T-cell (primary cell): ENCODE measurements at regions not wholly inside any gene's neighbourhood (a gene's known extent, or its start where the extent isn't known, plus 50 kb on each side); places are given as distances from the start of the nearest gene placed in this dataset.

Source experiments
- ATAC-seq, 4 experiments: fragments of 200-7000 bp in 3 of 4; fragments of 150-1000 bp in 1 of 4; cut with Tn5 transposase; replicated peaks in 1 of 4; 1 replicate in 3 of 4; 2 replicates in 1 of 4; pipeline ENCODE4 v1.10.0; 2021; ENCODE audit warnings: moderate library complexity in 3 of 4, mild to moderate bottlenecking in 2 of 4, moderate number of reproducible peaks in 1 of 4
- CTCF ChIA-PET, 2 donors: fragments of 300-600 bp; sonication (Branson Sonifier 250); formaldehyde crosslinking; loops; one replicate each; lab custom pipeline; 2022; ENCODE audit warnings: antibody characterized with exemption in 2 of 2; lab: Charles Lee
- POLR2A ChIA-PET, 2 donors: fragments of 300-600 bp; sonication (Branson Sonifier 250); formaldehyde crosslinking; loops; one replicate each; lab custom pipeline; 2022; ENCODE audit warnings: antibody characterized with exemption in 2 of 2; lab: Charles Lee
- DNase-seq, 35 experiments: peaks; one replicate each; pipeline versions ENCODE4 v3.0.0 to v3.0.0-alpha.2; 2013 to 2023
- H3K27ac ChIP-seq: one replicate; pipeline ENCODE4 v1.5.1; 2013; ENCODE audit warnings: low read length
- H3K27me3 ChIP-seq, 2 experiments: replicated peaks in 1 of 2; 1 replicate in 1 of 2; 2 replicates in 1 of 2; pipeline versions ENCODE4 v1.6.1 to v1.7.0; 2013; ENCODE audit warnings: low read length in 1 of 2, mixed read lengths in 1 of 2; ENCODE audit not compliant: control insufficient read depth in 2 of 2, insufficient read depth in 2 of 2; ENCODE audit errors: extremely low read depth in 1 of 2
- H3K36me3 ChIP-seq, 2 donors: 1 replicate in 1 of 2; 2 replicates in 1 of 2; pipeline versions ENCODE4 v1.6.1 to v1.7.0; 2013; ENCODE audit warnings: low read length in 1 of 2; ENCODE audit not compliant: control insufficient read depth in 2 of 2, insufficient read depth in 1 of 2; ENCODE audit errors: extremely low read depth in 1 of 2
- H3K4me1 ChIP-seq, 2 experiments: 1 replicate in 1 of 2; 2 replicates in 1 of 2; pipeline versions ENCODE4 v1.6.1 to v1.7.0; 2013; ENCODE audit warnings: low read length in 2 of 2, mixed read lengths in 1 of 2; ENCODE audit not compliant: insufficient read depth in 2 of 2, control insufficient read depth in 1 of 2; ENCODE audit errors: extremely low read depth in 1 of 2
- H3K4me3 ChIP-seq, 2 donors: 1 replicate in 1 of 2; 2 replicates in 1 of 2; pipeline versions ENCODE4 v1.5.1 to v1.7.0; 2013; ENCODE audit warnings: mild to moderate bottlenecking in 2 of 2, low read length in 1 of 2, moderate library complexity in 1 of 2; ENCODE audit not compliant: control insufficient read depth in 1 of 2; ENCODE audit errors: extremely low read depth in 1 of 2
- H3K9me3 ChIP-seq: 2 replicates; pipeline ENCODE4 v1.7.0; 2013
- H3K27ac Mint-ChIP-seq, 2 donors: one replicate each; pipeline ENCODE4 v1.8.0; 2020 to 2021; ENCODE audit warnings: mild to moderate bottlenecking in 2 of 2, mixed read lengths in 2 of 2
- H3K27me3 Mint-ChIP-seq, 2 donors: one replicate each; pipeline ENCODE4 v1.8.0; 2021 to 2022; ENCODE audit warnings: mixed read lengths in 2 of 2
- H3K36me3 Mint-ChIP-seq: one replicate; pipeline ENCODE4 v1.8.0; 2021; ENCODE audit warnings: mixed read lengths
- H3K4me1 Mint-ChIP-seq, 3 donors: one replicate each; pipeline ENCODE4 v1.8.0; 2020 to 2022; ENCODE audit warnings: mixed read lengths in 3 of 3, mild to moderate bottlenecking in 1 of 3
- H3K4me3 Mint-ChIP-seq, 3 donors: one replicate each; pipeline ENCODE4 v1.8.0; 2020 to 2022; ENCODE audit warnings: mild to moderate bottlenecking in 3 of 3, mixed read lengths in 3 of 3, moderate library complexity in 3 of 3
- H3K9me3 Mint-ChIP-seq, 3 donors: one replicate each; pipeline ENCODE4 v1.8.0; 2020 to 2022; ENCODE audit warnings: mixed read lengths in 3 of 3
- WGBS: methylation state at CpG from one replicate; pipeline ENCODE4 v1.1.5; 2013; ENCODE audit warnings: missing lambda C conversion rate; ENCODE audit not compliant: insufficient coverage; 5-methylcytosine and 5-hydroxymethylcytosine counted together

DNA sequence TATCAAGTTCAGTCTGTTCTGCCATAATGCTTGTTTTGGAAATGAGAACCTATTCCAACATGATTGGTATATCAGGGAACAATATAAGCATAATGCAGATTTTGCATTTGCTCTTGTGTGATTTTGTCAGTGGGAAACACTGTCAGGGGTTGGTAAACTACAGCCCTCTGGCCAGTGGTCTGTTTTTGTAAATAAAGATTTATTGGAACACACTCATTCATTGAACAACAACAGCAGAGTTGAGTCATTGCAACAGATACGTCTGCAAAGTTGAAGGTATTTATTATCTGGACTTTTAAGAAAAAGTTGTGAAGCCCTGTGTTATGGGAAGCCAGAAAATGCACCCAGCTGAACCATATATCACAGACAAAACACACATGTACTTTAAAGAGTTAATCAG is 83.1 kb downstream of the MCFD2 start:
- ATAC-seq = no peak
- Mint-ChIP-seq H3K4me3 (no peak overlapping the region), H3K4me1 (no peaks in the 10 kb centered on the region), H3K27ac (no peak overlapping the region), H3K36me3 (no peaks in the 10 kb centered on the region), H3K9me3 (peaks cover 0 to 11% (median 3%) of the 10 kb centered on the region in 3 donors), H3K27me3 (peaks cover 10 to 20% of the 10 kb centered on the region in 2 donors)
- WGBS = no CpG with 5 or more reads among the region's 1 CpG
- H3K4me3 ChIP-seq = no peak overlapping the region
- H3K9me3 ChIP-seq = no peaks in the 10 kb centered on the region
- no peak for DNase-seq
- no peaks in the 10 kb centered on the region for H3K36me3 ChIP-seq
- peaks cover 0 to 2% of the 10 kb centered on the region in 2 experiments for H3K4me1 ChIP-seq
- CTCF ChIA-PET = no interaction called here
- POLR2A ChIA-PET = no interaction called here
- peaks cover 0 to 31% of the 10 kb centered on the region in 2 experiments for H3K27me3 ChIP-seq
- H3K27ac ChIP-seq = no peak overlapping the region

DNA sequence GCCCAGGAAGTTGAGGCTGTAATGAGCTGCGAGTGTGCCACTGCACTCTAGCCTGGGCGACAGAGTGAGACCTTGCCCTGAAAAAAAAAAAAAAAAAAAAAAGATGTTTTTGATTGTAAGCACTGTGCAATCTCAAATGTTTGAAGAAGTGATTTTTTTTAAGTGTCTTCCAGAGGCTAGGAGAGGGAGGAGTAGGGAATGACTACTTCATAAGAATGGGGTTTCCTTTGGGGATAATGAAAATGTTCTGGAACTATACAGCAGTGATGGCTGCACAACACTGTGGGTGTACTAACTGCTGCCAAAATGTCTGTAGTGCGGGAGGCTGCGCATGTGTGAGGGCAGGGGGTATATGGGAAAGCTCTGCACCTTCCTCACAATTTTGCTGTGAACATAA is 83.7 kb downstream of the MCFD2 start:
- H3K4me3 ChIP-seq = no peak overlapping the region
- Mint-ChIP-seq H3K27me3 (peaks cover 9 to 25% of the 10 kb centered on the region in 2 donors), H3K36me3 (no peaks in the 10 kb centered on the region), H3K27ac (no peak overlapping the region), H3K9me3 (peaks cover 0 to 11% (median 3%) of the 10 kb centered on the region in 3 donors), H3K4me3 (no peak overlapping the region), H3K4me1 (no peaks in the 10 kb centered on the region)
- ATAC-seq (no peak), DNase-seq (no peak)
- H3K36me3 ChIP-seq = no peaks in the 10 kb centered on the region
- CTCF ChIA-PET = no interaction called here
- no CpG with 5 or more reads among the region's 4 CpGs for WGBS
- peaks cover 0 to 2% of the 10 kb centered on the region in 2 experiments for H3K4me1 ChIP-seq
- POLR2A ChIA-PET = no interaction called here
- H3K27ac ChIP-seq = no peak overlapping the region
- peaks cover 0 to 31% of the 10 kb centered on the region in 2 experiments for H3K27me3 ChIP-seq
- no peaks in the 10 kb centered on the region for H3K9me3 ChIP-seq

DNA sequence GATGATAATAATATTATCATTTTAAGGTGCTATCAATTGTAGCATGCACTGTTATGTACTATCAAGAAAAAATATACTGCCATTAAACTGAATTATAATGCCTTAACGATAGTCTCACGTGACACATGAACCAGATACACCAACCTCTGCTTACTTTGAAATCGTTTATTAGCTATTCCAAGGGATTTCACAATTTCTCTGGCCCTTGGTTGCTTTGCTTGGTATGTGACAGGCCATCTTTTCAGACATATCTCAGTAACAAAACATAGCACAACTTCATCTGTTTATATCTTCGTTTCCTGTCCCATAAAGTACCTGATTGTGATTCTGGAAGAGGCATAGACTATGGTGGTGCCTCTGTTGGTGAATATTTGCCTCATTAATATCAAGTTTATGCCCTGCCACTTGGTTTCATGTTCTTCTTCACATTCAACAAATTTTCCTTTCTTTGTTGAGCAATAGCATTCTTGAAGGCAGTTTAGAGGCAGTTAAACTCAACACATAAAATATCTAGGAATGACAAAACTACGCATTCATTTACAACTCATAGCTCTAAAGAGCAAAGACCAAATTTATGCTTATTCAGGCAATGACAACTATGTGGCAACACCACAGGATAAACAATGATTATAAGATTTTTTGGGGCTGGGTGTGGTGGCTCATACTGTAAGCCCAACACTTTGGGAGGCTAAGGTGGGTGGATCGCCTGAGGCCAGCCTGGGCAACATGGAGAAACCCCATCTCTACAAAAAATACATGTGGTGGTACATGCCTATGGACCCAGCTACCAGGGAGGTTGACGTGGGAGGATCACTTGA is 84.3 kb downstream of the MCFD2 start:
- Mint-ChIP-seq H3K27ac (no peak overlapping the region), H3K4me3 (no peak overlapping the region), H3K36me3 (no peaks in the 10 kb centered on the region), H3K9me3 (peaks cover 0 to 11% (median 3%) of the 10 kb centered on the region in 3 donors), H3K27me3 (peaks cover 10 to 25% of the 10 kb centered on the region in 2 donors), H3K4me1 (no peaks in the 10 kb centered on the region)
- 72% methylated on average over 3 of the region's 7 CpGs for WGBS
- DNase-seq = no peak
- peaks cover 0 to 28% of the 10 kb centered on the region in 2 experiments for H3K27me3 ChIP-seq
- H3K27ac ChIP-seq = no peak overlapping the region
- no peak overlapping the region for H3K4me3 ChIP-seq
- no peak for ATAC-seq
- no peaks in the 10 kb centered on the region for H3K36me3 ChIP-seq
- CTCF ChIA-PET = no interaction called here
- peaks cover 0 to under 1% of the 10 kb centered on the region in 2 experiments for H3K4me1 ChIP-seq
- no peaks in the 10 kb centered on the region for H3K9me3 ChIP-seq
- POLR2A ChIA-PET = no interaction called here

DNA sequence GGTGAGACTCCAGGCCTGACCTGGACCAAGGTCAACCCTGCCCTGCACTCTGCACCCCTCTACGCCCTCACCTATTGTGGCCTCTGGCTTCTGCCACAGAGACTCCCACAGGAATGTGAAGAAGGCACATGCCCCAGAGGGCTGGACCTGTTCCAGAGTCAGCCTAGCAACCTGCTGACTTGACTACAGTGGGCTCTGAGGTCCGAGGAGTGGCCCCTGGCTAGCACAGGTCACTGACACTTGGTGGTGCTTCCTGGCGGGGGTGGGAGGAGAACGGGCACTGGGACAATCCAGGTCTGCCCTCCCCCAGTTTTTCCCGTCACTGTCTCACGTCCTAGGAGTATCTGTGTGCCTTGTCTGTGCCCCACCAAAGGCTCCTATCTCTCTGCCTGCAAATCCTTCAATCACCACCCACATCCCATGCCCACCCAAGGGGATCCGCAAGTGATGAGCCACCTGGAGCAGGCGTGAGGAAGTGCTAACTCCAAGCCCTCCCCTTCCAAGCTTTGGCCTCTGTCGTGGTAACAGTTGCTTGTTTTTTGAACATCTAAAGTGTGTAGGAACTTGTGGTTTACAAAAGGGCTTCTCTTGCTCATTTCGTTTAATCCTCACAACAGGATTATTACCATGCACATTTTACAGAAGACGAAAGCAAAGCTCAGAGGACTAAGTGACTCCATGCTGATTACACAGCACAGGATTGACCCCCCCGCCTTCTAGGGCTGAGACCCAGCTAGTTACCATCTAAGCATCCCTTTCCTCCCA is 86.2 kb downstream of the MCFD2 start:
- no peak overlapping the region for H3K4me3 ChIP-seq
- H3K4me3 Mint-ChIP-seq = no peak overlapping the region
- H3K4me1 ChIP-seq = no peaks in the 10 kb centered on the region
- no peaks in the 10 kb centered on the region for H3K9me3 ChIP-seq
- H3K27ac ChIP-seq = no peak overlapping the region
- ATAC-seq (no peak), DNase-seq (no peak)
- H3K27me3 Mint-ChIP-seq = peaks cover 19 to 25% of the 10 kb centered on the region in 2 donors
- H3K9me3 Mint-ChIP-seq = peaks cover 0 to 11% (median 3%) of the 10 kb centered on the region in 3 donors
- peaks cover 0 to 25% of the 10 kb centered on the region in 2 experiments for H3K27me3 ChIP-seq
- H3K4me1 Mint-ChIP-seq = no peaks in the 10 kb centered on the region
- ChIA-PET POLR2A (no interaction called here), CTCF (no interaction called here)
- no peaks in the 10 kb centered on the region for H3K36me3 Mint-ChIP-seq
- H3K27ac Mint-ChIP-seq = no peak overlapping the region
- WGBS = 46% methylated on average over 6 of the region's 12 CpGs
- H3K36me3 ChIP-seq = no peaks in the 10 kb centered on the region

DNA sequence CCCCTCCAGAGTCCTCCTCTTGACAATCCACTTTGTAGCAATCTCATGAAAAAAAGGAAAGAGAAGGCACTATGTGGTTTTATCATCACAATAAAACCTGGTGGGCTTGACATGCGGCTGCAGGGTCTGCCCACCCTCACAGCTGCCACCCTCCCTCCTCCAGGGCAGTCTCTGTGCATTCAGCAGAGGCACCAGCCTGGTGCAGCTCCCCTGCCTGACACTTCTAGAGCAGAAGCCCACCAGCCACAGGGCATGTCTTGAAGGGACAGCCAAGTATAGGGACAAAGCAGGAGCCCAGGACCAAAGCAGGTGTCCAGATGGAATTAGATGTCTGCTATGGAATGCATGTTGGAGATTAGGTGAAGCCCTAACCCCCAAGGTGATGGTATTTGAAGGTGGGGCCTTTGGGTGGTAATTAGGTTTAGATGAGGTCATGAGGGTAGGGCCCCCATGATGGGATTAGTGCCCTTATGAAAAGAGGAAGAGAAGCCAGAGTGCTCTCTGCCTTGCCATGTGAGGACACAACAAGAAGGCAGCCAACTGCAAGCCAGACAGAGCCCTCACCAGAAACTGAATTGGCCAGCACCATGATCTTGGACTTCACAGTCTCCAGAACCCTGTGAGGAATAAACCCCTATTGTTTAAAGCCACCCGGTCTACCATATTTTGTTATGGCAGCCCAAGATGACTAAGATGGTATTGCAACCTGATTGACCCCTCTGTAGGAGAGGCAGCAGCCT is 86.9 kb downstream of the MCFD2 start:
- peaks cover 0 to 11% (median 3%) of the 10 kb centered on the region in 3 donors for H3K9me3 Mint-ChIP-seq
- Histone ChIP-seq H3K27me3 (peaks cover 0 to 26% of the 10 kb centered on the region in 2 experiments), H3K27ac (no peak overlapping the region), H3K36me3 (no peaks in the 10 kb centered on the region), H3K4me1 (no peaks in the 10 kb centered on the region), H3K4me3 (no peak overlapping the region), H3K9me3 (no peaks in the 10 kb centered on the region)
- WGBS = no CpG with 5 or more reads among the region's 2 CpGs
- CTCF ChIA-PET = no interaction called here
- no peaks in the 10 kb centered on the region for H3K36me3 Mint-ChIP-seq
- no peak for ATAC-seq
- H3K4me1 Mint-ChIP-seq = no peaks in the 10 kb centered on the region
- DNase-seq = no peak
- H3K27ac Mint-ChIP-seq = no peak overlapping the region
- POLR2A ChIA-PET = no interaction called here
- peaks cover 21 to 25% of the 10 kb centered on the region in 2 donors for H3K27me3 Mint-ChIP-seq
- H3K4me3 Mint-ChIP-seq = no peak overlapping the region

DNA sequence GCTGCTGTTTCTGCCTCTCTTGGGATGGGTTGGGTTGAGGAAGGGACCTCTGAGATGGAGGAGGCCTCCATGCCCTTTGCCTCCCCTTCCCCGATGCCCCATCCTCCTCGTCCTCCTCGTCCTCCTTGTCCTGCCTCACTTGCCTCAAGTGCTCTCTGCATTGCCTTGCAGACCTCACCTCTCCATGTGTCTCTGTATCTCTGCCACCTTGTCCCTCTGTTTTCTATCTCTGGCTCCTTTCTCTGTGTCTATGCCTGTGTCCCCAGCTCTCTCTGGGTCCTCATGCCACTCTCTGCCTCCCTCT is 87.5 kb downstream of the MCFD2 start:
- Histone ChIP-seq H3K27me3 (peaks cover 0 to 28% of the 10 kb centered on the region in 2 experiments), H3K4me3 (no peak overlapping the region), H3K27ac (no peak overlapping the region), H3K36me3 (no peaks in the 10 kb centered on the region), H3K4me1 (no peaks in the 10 kb centered on the region), H3K9me3 (no peaks in the 10 kb centered on the region)
- Mint-ChIP-seq H3K4me3 (no peak overlapping the region), H3K36me3 (no peaks in the 10 kb centered on the region), H3K4me1 (no peaks in the 10 kb centered on the region), H3K9me3 (peaks cover 0 to 10% (median 3%) of the 10 kb centered on the region in 3 donors), H3K27ac (no peak overlapping the region), H3K27me3 (peaks cover 21 to 25% of the 10 kb centered on the region in 2 donors)
- 77% methylated on average over 3 of the region's 3 CpGs for WGBS
- ATAC-seq = no peak
- POLR2A ChIA-PET = no interaction called here
- DNase-seq = no peak
- CTCF ChIA-PET = no interaction called here
